SK-N-MC (cell line): ENCODE measurements at regions not wholly inside any gene's neighbourhood (a gene's known extent, or its start where the extent isn't known, plus 50 kb on each side); places are given as distances from the start of the nearest gene placed in this dataset.

ENCODE experiments used
- EZH2 ChIP-seq: fragments of 200-600 bp; sonication (generic); IDR thresholded peaks from one replicate; pipeline ENCODE4 v1.6.1; 2017; ENCODE audit warnings: antibody characterized with exemption
- POLR2AphosphoS5 ChIP-seq: IDR thresholded peaks from 2 replicates; pipeline ENCODE4 v1.6.1; 2012; ENCODE audit warnings: mild to moderate bottlenecking, low read depth, low read length, borderline replicate concordance

DNA sequence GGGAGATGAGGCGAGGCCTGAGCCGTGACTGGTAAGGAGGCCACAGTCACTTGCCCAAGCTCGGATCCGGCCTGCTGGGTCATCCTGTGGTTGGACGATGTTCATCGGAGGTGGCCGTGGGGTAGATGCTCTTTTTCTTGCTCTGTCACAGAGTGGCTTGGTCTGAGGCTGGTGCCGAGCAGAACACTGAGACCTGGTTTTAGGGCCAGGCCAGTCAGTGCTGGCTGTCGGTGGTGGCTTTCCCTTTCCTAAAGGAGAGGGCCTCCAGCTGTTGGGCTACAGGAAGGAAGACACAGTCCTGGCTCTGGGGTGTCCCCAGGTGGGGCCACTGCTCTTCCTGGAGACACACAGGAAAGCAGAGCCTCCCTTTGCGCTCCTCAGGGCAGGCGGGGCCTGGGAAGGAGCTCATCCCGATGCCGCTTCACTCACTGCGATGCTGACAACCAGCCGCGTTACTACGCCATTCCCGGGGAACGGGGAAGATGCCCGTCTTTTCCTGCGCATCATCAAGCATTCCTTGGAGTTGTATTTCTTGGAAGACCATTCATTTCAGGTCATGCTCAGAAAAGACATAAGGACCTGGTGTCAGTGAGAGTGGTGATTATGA, 254.8 kb upstream of the IRX4 start:
- TF ChIP-seq EZH2: no peak
- TF ChIP-seq POLR2AphosphoS5: no peak
